Chondrocyte (in vitro differentiated cells): ENCODE measurements at regions not wholly inside any gene's neighbourhood (a gene's known extent, or its start where the extent isn't known, plus 50 kb on each side); places are given as distances from the start of the nearest gene placed in this dataset.

Experiments
- DNase-seq: peaks from one replicate; pipeline ENCODE4 v3.0.0; 2021; ENCODE audit warnings: mixed read lengths, low spot score
- H3K27ac Mint-ChIP-seq: one replicate; pipeline ENCODE4 v1.8.0; 2021; ENCODE audit warnings: mild to moderate bottlenecking, moderate library complexity, mixed read lengths; ENCODE audit not compliant: unreplicated experiment
- H3K27me3 Mint-ChIP-seq: 2 replicates; pipeline ENCODE4 v1.8.0; 2021; ENCODE audit warnings: low read depth, mixed read lengths
- H3K36me3 Mint-ChIP-seq: 2 replicates; pipeline ENCODE4 v1.8.0; 2021; ENCODE audit warnings: low read depth, mixed read lengths
- H3K4me1 Mint-ChIP-seq: 2 replicates; pipeline ENCODE4 v1.8.0; 2021; ENCODE audit warnings: low read depth, mild to moderate bottlenecking, mixed read lengths
- H3K4me3 Mint-ChIP-seq: one replicate; pipeline ENCODE4 v1.8.0; 2021; ENCODE audit warnings: mild to moderate bottlenecking, moderate library complexity, mixed read lengths; ENCODE audit not compliant: unreplicated experiment
- H3K9me3 Mint-ChIP-seq: 2 replicates; pipeline ENCODE4 v1.8.0; 2021; ENCODE audit warnings: low read depth, mixed read lengths
- TF ChIP-seq, protein P1 (sequence below): fragments of 200-600 bp; sonication (generic); IDR thresholded peaks from 2 replicates; pipeline ENCODE4 v1.5.0; 2021; ENCODE audit warnings: antibody characterized with exemption, mild to moderate bottlenecking, moderate library complexity

GRCh38 chr3:22542311-22542710 lies 660.8 kb upstream of the UBE2E2 start:
- H3K4me1 Mint-ChIP-seq = no peaks in the 10 kb centered on the region

GRCh38 chr3:22555753-22556435 lies 647.2 kb upstream of the UBE2E2 start:
- no peaks in the 10 kb centered on the region for H3K4me1 Mint-ChIP-seq
- H3K36me3 Mint-ChIP-seq = no peaks in the 10 kb centered on the region
- H3K27ac Mint-ChIP-seq = no peak overlapping the region
- TF ChIP-seq, protein P1, sequence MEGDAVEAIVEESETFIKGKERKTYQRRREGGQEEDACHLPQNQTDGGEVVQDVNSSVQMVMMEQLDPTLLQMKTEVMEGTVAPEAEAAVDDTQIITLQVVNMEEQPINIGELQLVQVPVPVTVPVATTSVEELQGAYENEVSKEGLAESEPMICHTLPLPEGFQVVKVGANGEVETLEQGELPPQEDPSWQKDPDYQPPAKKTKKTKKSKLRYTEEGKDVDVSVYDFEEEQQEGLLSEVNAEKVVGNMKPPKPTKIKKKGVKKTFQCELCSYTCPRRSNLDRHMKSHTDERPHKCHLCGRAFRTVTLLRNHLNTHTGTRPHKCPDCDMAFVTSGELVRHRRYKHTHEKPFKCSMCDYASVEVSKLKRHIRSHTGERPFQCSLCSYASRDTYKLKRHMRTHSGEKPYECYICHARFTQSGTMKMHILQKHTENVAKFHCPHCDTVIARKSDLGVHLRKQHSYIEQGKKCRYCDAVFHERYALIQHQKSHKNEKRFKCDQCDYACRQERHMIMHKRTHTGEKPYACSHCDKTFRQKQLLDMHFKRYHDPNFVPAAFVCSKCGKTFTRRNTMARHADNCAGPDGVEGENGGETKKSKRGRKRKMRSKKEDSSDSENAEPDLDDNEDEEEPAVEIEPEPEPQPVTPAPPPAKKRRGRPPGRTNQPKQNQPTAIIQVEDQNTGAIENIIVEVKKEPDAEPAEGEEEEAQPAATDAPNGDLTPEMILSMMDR = no peak
- H3K4me3 Mint-ChIP-seq = no peak overlapping the region
- peaks cover 18% of the 10 kb centered on the region for H3K27me3 Mint-ChIP-seq
- H3K9me3 Mint-ChIP-seq = no peaks in the 10 kb centered on the region
- DNase-seq = no peak

More at GRCh38 chr3:22542311-22542710, 660.8 kb upstream of the UBE2E2 start:
- Mint-ChIP-seq H3K36me3 (no peaks in the 10 kb centered on the region), H3K9me3 (peaks cover 10% of the 10 kb centered on the region), H3K27me3 (peaks cover 8% of the 10 kb centered on the region), H3K27ac (no peak overlapping the region), H3K4me3 (no peak overlapping the region)
- TF ChIP-seq, protein P1 = no peak
- no peak for DNase-seq

- DNase-seq = no peak
- H3K4me1 Mint-ChIP-seq = no peaks in the 10 kb centered on the region
- H3K27me3 Mint-ChIP-seq = no peaks in the 10 kb centered on the region
- TF ChIP-seq, protein P1 = no peak
- H3K36me3 Mint-ChIP-seq = no peaks in the 10 kb centered on the region
- H3K27ac Mint-ChIP-seq = no peak overlapping the region
- no peak overlapping the region for H3K4me3 Mint-ChIP-seq
- no peaks in the 10 kb centered on the region for H3K9me3 Mint-ChIP-seq
Measured at GRCh38 chr3:22565393-22565792, 637.7 kb upstream of the UBE2E2 start.

GRCh38 chr3:22568285-22568684 lies 634.8 kb upstream of the UBE2E2 start:
- Mint-ChIP-seq H3K4me3 (no peak overlapping the region), H3K4me1 (no peaks in the 10 kb centered on the region), H3K27me3 (no peaks in the 10 kb centered on the region), H3K27ac (no peak overlapping the region), H3K36me3 (no peaks in the 10 kb centered on the region), H3K9me3 (no peaks in the 10 kb centered on the region)
- TF ChIP-seq, protein P1 = no peak
- no peak for DNase-seq

GRCh38 chr3:22569570-22569969 lies 633.6 kb upstream of the UBE2E2 start:
- H3K9me3 Mint-ChIP-seq = no peaks in the 10 kb centered on the region
- no peak overlapping the region for H3K27ac Mint-ChIP-seq
- DNase-seq = no peak
- TF ChIP-seq, protein P1 = no peak
- no peak overlapping the region for H3K4me3 Mint-ChIP-seq
- H3K27me3 Mint-ChIP-seq = no peaks in the 10 kb centered on the region
- H3K4me1 Mint-ChIP-seq = no peaks in the 10 kb centered on the region
- H3K36me3 Mint-ChIP-seq = no peaks in the 10 kb centered on the region
